Skin of body (tissue), 1 donor: ENCODE measurements at regions not wholly inside any gene's neighbourhood (a gene's known extent, or its start where the extent isn't known, plus 50 kb on each side); places are given as distances from the start of the nearest gene placed in this dataset.
"Not testable (repeated sequence)": the region's sequence is repeated elsewhere in the genome, so short reads cannot be mapped to it uniquely, and the experiment has no call there.

Experiments used
- DNase-seq: peaks from one replicate; lab custom pipeline; 2025; lab: John Stamatoyannopoulos, UW

GRCh38 chr4:114249561-114249960, 270.1 kb upstream of the ARSJ start:
- no peak for DNase-seq

GRCh38 chr4:114249976-114250375, 270.5 kb upstream of the ARSJ start:
- DNase-seq: no peak

- DNase-seq: no peak
Measured at GRCh38 chr4:114250439-114250891, 271.0 kb upstream of the ARSJ start.

DNA sequence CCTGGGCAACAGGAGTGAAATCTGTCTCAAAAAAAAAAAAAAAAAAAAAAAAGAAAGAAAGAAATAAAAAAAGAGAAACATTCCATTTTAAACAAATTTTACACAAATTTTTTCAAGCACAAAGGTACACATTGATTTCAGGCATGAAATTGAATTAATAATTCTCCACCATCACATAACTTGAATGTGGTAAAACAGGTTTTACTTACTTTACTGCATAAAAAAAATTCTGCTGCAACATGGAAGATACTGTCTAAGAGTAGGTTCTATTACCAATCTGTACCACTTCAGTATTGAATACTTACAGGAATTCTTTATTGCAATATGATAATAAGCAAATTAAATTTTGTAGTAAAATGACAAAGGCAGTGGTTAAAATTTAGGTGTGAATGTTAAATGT, 271.6 kb upstream of the ARSJ start:
- DNase-seq: no peak

GRCh38 chr4:114252499-114252898, 273.1 kb upstream of the ARSJ start:
- DNase-seq: no peak

GRCh38 chr4:114257501-114257900, 278.1 kb upstream of the ARSJ start:
- DNase-seq: no peak

GRCh38 chr4:114262421-114262820, 283.0 kb upstream of the ARSJ start:
- not testable (repeated sequence) for DNase-seq

GRCh38 chr4:114263233-114263632, 283.8 kb upstream of the ARSJ start:
- DNase-seq: no peak

- no peak for DNase-seq
Measured at GRCh38 chr4:114264452-114264851, 285.0 kb upstream of the ARSJ start.

GRCh38 chr4:114264877-114265291, 285.4 kb upstream of the ARSJ start:
- no peak for DNase-seq

DNA sequence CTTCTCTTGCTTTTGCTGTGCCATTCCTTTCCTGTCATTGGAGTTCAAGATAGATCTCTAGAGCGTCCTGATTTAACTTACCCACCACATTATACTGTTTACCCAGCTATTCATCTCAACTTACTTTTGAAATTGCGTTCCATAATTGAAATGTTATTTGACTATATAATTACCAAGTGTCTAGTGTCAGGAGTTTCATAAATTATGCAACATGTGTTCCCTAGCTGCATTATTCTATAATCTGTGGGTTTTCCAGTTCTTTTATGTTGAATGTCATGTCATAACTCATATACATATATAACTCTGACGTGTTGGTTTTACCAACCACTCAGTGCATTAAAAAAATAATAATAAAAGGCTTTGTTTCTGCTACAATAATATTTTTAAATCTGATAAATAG, 285.9 kb upstream of the ARSJ start:
- no peak for DNase-seq

GRCh38 chr4:114267976-114268375, 288.5 kb upstream of the ARSJ start:
- DNase-seq: no peak

GRCh38 chr4:114271031-114271430, 291.6 kb upstream of the ARSJ start:
- no peak for DNase-seq

DNA sequence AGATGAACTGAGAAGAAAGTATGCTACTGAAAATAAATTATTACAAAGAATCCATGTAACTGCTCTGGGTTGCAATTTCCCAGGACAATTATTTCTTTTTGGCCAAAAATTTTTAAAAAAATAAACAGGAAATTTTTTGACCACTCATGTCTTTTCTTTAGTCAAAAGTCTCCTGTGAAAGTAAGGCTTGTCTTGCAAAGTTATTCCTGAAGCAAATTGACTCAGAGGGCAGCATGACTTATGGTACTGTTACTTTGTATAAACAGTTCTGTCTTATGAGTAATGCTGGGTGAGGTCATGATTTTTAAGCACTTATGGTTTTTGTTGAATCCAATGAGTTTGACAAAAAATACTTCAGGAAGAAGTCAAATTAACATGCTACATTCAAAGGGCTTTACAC, 292.8 kb upstream of the ARSJ start:
- DNase-seq: no peak

DNA sequence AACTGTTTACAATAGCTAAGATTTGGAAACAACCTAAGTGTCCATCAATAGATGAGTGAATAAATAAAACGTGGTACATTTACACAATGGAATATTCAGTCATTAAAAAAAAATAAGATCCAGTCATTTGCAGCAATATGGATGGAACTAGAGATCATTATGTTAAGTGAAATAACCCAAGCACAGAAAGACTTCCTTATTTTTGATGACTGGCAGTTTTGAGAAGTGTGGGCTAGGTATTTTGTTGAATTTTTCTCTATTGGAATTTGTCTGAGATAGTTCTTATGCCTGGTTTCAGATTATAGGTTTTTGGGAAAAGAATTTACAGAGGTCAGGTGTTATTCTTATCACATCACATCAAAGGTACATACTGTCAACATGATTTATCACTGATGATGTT, 293.8 kb upstream of the ARSJ start:
- no peak for DNase-seq

DNA sequence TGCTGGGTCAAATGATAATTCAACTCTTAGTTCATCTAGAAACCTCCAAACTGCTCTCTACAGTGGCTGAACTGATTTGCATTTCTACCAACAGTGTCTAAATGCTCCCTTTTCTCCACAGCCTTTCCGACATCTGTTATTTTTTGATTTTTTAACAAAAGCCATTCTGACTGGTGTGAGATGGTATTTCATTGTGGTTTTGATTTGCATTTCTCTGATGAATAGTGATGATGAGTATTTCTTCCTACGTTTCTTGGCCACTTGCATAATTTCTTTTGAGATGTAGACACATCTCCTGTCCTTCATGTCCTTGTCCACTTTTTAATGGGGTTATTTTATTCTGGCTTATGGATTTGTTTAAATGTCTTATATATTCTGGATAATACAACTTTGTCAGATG, 298.2 kb upstream of the ARSJ start:
- no peak for DNase-seq

GRCh38 chr4:114279066-114279465, 299.6 kb upstream of the ARSJ start:
- DNase-seq: no peak

- DNase-seq: no peak
Measured at GRCh38 chr4:114279711-114280110, 300.3 kb upstream of the ARSJ start.

- no peak for DNase-seq
Measured at GRCh38 chr4:114280645-114281044, 301.2 kb upstream of the ARSJ start.

- no peak for DNase-seq
Measured at GRCh38 chr4:114281164-114281960, 301.9 kb upstream of the ARSJ start.

DNA sequence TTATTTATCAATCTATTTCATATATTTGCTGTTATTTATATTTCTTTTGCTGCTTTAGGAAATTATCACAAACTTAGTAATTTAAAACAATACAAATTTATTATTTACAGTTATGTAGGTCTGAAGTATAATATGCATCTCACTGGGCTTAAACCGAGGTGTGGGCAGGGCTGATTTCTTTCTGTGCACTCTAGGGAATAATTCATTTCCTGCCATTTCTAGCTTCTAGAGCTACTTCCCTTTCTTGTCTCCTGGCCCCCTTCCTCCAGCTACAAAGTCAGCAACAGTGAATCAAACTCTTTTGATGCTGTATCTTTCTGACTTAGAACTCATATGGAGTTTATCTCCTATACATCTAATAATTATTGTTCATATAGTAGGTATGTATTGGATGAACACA, 303.5 kb upstream of the ARSJ start:
- no peak for DNase-seq

DNA sequence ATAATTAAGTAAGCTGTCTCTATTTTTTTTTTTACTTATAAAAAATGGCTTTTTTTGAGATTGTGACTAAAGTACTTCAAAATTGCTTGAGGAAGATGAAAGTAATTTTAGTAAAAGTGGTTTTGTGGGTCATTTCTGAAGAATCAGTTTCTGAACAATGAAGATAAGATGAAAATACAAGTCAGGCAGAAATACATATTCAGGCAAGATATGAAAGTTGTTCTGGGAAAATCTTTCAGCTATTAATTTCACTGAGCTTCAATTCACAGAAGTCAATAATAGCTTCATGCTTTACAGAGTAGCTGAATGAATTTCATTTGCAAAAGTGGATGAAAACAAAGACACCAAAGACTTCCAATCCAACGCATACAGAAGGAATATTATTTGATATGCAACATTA, 305.2 kb upstream of the ARSJ start:
- DNase-seq: no peak

GRCh38 chr4:114286262-114286810, 306.9 kb upstream of the ARSJ start:
- DNase-seq: no peak
